ENCODE measurements at regions not wholly inside any gene's neighbourhood (a gene's known extent, or its start where the extent isn't known, plus 50 kb on each side); places are given as distances from the start of the nearest gene placed in this dataset.

GRCh38 chr3:30084971-30085403 is 521.4 kb upstream of the TGFBR2 start:
- TF ChIP-seq, protein P1, sequence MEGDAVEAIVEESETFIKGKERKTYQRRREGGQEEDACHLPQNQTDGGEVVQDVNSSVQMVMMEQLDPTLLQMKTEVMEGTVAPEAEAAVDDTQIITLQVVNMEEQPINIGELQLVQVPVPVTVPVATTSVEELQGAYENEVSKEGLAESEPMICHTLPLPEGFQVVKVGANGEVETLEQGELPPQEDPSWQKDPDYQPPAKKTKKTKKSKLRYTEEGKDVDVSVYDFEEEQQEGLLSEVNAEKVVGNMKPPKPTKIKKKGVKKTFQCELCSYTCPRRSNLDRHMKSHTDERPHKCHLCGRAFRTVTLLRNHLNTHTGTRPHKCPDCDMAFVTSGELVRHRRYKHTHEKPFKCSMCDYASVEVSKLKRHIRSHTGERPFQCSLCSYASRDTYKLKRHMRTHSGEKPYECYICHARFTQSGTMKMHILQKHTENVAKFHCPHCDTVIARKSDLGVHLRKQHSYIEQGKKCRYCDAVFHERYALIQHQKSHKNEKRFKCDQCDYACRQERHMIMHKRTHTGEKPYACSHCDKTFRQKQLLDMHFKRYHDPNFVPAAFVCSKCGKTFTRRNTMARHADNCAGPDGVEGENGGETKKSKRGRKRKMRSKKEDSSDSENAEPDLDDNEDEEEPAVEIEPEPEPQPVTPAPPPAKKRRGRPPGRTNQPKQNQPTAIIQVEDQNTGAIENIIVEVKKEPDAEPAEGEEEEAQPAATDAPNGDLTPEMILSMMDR (IDR thresholded peaks at IDR 0.05; ENCODE audit: insufficient read depth, low read length, poor library complexity, severe bottlenecking) = no peak
- TF ChIP-seq EZH2phosphoT487 (conservative IDR thresholded peaks at IDR 0.05; ENCODE audit: low read length) = no peak

Data from SU-DHL-6 (cell line).